ENCODE measurements at regions not wholly inside any gene's neighbourhood (a gene's known extent, or its start where the extent isn't known, plus 50 kb on each side); places are given as distances from the start of the nearest gene placed in this dataset.

DNA sequence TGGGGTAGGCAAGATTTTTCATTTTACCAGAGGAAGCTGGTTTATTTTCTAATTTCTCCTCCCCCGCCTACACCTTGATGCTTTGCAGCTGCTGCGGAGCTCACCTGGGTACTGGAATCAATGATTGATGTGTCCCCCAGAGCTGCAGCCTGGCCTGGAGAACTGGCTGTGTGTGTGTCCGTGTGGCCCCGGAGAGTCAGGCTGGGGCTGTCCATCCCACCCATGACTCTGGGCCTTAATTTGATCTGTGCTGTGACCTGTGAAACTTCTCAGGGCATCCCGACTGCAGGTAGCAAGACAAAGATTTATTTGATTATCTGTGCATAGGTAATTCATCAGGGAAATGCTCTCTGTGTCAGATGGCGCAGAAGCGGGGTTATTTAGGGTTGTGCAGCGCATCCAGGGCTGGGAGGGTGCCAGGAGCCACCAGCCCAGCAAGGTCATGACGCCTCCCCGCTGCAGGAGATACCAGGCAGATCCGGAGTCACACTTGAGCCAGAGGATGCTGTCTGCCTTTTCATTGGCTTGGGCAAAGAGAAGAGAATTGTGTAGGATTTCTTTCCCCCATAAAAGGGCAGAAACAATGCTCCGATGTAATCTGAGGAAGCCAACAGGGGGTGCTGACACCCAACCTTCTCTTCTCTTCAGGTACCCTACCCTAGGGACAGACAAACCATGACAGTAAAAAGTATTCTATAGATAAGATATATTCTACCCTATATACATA is 346.6 kb downstream of the TSHZ3 start:
- Histone ChIP-seq H3K4me3 (replicated peaks; ENCODE audit: low read depth, low read length) (no peak overlapping the region), H3K27me3 (replicated peaks; ENCODE audit: control insufficient read depth, insufficient read depth, low read length) (no peaks in the 10 kb centered on the region), H3K36me3 (ENCODE audit: control insufficient read depth, insufficient read depth, low read length) (no peaks in the 10 kb centered on the region)
- TF ChIP-seq, protein P1, sequence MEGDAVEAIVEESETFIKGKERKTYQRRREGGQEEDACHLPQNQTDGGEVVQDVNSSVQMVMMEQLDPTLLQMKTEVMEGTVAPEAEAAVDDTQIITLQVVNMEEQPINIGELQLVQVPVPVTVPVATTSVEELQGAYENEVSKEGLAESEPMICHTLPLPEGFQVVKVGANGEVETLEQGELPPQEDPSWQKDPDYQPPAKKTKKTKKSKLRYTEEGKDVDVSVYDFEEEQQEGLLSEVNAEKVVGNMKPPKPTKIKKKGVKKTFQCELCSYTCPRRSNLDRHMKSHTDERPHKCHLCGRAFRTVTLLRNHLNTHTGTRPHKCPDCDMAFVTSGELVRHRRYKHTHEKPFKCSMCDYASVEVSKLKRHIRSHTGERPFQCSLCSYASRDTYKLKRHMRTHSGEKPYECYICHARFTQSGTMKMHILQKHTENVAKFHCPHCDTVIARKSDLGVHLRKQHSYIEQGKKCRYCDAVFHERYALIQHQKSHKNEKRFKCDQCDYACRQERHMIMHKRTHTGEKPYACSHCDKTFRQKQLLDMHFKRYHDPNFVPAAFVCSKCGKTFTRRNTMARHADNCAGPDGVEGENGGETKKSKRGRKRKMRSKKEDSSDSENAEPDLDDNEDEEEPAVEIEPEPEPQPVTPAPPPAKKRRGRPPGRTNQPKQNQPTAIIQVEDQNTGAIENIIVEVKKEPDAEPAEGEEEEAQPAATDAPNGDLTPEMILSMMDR (IDR thresholded peaks at IDR 0.05; ENCODE audit: insufficient read depth, low read length, poor library complexity, severe bottlenecking) = no peak
- DNase-seq (ENCODE audit: extremely low read depth, insufficient read length) = no peak

DNA sequence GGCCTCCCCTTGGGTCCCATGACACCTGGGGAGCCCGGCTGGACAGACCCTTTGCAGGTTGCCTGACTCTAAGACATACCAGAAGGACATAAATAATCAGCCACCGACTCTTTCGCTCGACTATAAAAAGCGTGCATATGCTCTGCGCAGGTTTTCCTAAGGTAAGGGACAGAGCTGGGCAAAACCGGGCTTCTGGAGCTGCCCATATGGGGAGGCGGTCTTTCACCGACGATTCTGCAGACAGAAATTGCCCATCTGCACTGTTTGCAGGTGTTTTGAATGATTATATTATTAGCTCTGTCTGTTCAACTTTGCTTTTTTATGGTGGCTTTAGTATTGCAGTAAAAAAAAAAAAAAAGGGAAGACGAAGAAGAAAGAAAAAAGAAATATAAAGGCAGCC is 347.2 kb downstream of the TSHZ3 start:
- no peaks in the 10 kb centered on the region for H3K36me3 ChIP-seq (ENCODE audit: control insufficient read depth, insufficient read depth, low read length)
- H3K27me3 ChIP-seq (replicated peaks; ENCODE audit: control insufficient read depth, insufficient read depth, low read length) = no peaks in the 10 kb centered on the region
- no peak overlapping the region for H3K4me3 ChIP-seq (replicated peaks; ENCODE audit: low read depth, low read length)
- TF ChIP-seq, protein P1 (IDR thresholded peaks at IDR 0.05; ENCODE audit: insufficient read depth, low read length, poor library complexity, severe bottlenecking) = no peak
- DNase-seq (ENCODE audit: extremely low read depth, insufficient read length) = no peak

DNA sequence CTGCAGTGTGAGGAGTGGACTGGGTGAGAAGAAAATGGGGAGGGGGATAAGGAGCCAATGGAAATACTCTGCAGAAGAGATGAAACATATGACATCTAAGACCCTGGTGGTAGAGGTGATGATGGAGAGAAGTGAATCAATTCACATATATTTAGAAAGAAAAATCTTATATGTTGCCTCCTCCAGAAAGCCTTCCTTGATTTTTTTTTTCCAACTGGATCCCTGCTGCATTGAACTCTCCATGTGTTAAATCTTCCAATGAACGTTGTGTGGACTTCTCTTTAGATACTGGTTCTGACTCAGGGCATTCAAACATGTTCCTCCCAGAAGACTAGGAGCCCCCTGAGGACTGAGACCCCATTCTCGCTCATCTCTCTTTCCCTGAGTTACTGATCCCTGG is 348.3 kb downstream of the TSHZ3 start:
- TF ChIP-seq, protein P1 (IDR thresholded peaks at IDR 0.05; ENCODE audit: insufficient read depth, low read length, poor library complexity, severe bottlenecking) = no peak
- H3K4me3 ChIP-seq (replicated peaks; ENCODE audit: low read depth, low read length) = no peak overlapping the region
- DNase-seq (ENCODE audit: extremely low read depth, insufficient read length) = no peak
- no peaks in the 10 kb centered on the region for H3K27me3 ChIP-seq (replicated peaks; ENCODE audit: control insufficient read depth, insufficient read depth, low read length)
- H3K36me3 ChIP-seq (ENCODE audit: control insufficient read depth, insufficient read depth, low read length) = no peaks in the 10 kb centered on the region

- DNase-seq (ENCODE audit: extremely low read depth, insufficient read length) = no peak
- Histone ChIP-seq H3K27me3 (replicated peaks; ENCODE audit: control insufficient read depth, insufficient read depth, low read length) (no peaks in the 10 kb centered on the region), H3K4me3 (replicated peaks; ENCODE audit: low read depth, low read length) (no peak overlapping the region), H3K36me3 (ENCODE audit: control insufficient read depth, insufficient read depth, low read length) (no peaks in the 10 kb centered on the region)
- TF ChIP-seq, protein P1 (IDR thresholded peaks at IDR 0.05; ENCODE audit: insufficient read depth, low read length, poor library complexity, severe bottlenecking) = no peak
Measured at GRCh38 chr19:30999726-31000125, 349.5 kb downstream of the TSHZ3 start.

GRCh38 chr19:30997222-30997621 is 352.0 kb downstream of the TSHZ3 start:
- TF ChIP-seq, protein P1 (IDR thresholded peaks at IDR 0.05; ENCODE audit: insufficient read depth, low read length, poor library complexity, severe bottlenecking) = no peak
- no peaks in the 10 kb centered on the region for H3K27me3 ChIP-seq (replicated peaks; ENCODE audit: control insufficient read depth, insufficient read depth, low read length)
- no peaks in the 10 kb centered on the region for H3K36me3 ChIP-seq (ENCODE audit: control insufficient read depth, insufficient read depth, low read length)
- H3K4me3 ChIP-seq (replicated peaks; ENCODE audit: low read depth, low read length) = no peak overlapping the region
- DNase-seq (ENCODE audit: extremely low read depth, insufficient read length) = no peak

- DNase-seq (ENCODE audit: extremely low read depth, insufficient read length) = no peak
- TF ChIP-seq, protein P1 (IDR thresholded peaks at IDR 0.05; ENCODE audit: insufficient read depth, low read length, poor library complexity, severe bottlenecking) = no peak
- no peak overlapping the region for H3K4me3 ChIP-seq (replicated peaks; ENCODE audit: low read depth, low read length)
- no peaks in the 10 kb centered on the region for H3K36me3 ChIP-seq (ENCODE audit: control insufficient read depth, insufficient read depth, low read length)
- no peaks in the 10 kb centered on the region for H3K27me3 ChIP-seq (replicated peaks; ENCODE audit: control insufficient read depth, insufficient read depth, low read length)
Measured at GRCh38 chr19:30978639-30979038, 370.6 kb downstream of the TSHZ3 start.
